B cell (primary cell): ENCODE measurements at regions not wholly inside any gene's neighbourhood (a gene's known extent, or its start where the extent isn't known, plus 50 kb on each side); places are given as distances from the start of the nearest gene placed in this dataset.
A peak's percentile ranks its signal among the peaks of the same experiment; 100 is the strongest.

Source experiments
- ATAC-seq: fragments of 200-7000 bp; cut with Tn5 transposase; one replicate; pipeline ENCODE4 v1.10.0; 2021; ENCODE audit warnings: low read depth, mild to moderate bottlenecking, moderate number of reproducible peaks, moderate library complexity
- CTCF ChIA-PET: fragments of 350-600 bp; sonication (Branson Sonifier 250); formaldehyde crosslinking; loops from one replicate; lab custom pipeline; 2021; ENCODE audit warnings: antibody characterized with exemption, inconsistent platforms; lab: Charles Lee
- POLR2A ChIA-PET: fragments of 350-600 bp; sonication (Branson Sonifier 250); formaldehyde crosslinking; loops from one replicate; lab custom pipeline; 2021; ENCODE audit warnings: antibody characterized with exemption; lab: Charles Lee
- DNase-seq: peaks from one replicate; pipeline ENCODE4 v3.0.0; 2013
- H2AFZ ChIP-seq: 2 replicates; pipeline ENCODE4 v1.6.1; 2012; ENCODE audit warnings: mild to moderate bottlenecking, low read depth, low read length; ENCODE audit not compliant: insufficient read depth, poor library complexity, severe bottlenecking
- H3K27ac ChIP-seq, 2 donors: 1 replicate in 1 of 2; 2 replicates in 1 of 2; pipeline ENCODE4 v1.5.1; 2012 to 2013; ENCODE audit warnings: low read length in 2 of 2, mild to moderate bottlenecking in 2 of 2, moderate library complexity in 1 of 2
- H3K27me3 ChIP-seq, 4 experiments: fragments of 200-600 bp in 1 of 4; sonication (generic) in 1 of 4; replicated peaks in 1 of 4; 1 replicate in 2 of 4; 2 replicates in 2 of 4; pipeline versions ENCODE4 v1.6.1 to v1.7.0; 2013 to 2016; ENCODE audit warnings: low read length in 3 of 4, mild to moderate bottlenecking in 2 of 4, mixed read lengths in 1 of 4, moderate library complexity in 1 of 4; ENCODE audit not compliant: insufficient read depth in 4 of 4, control insufficient read depth in 3 of 4; ENCODE audit errors: control extremely low read depth in 1 of 4
- H3K36me3 ChIP-seq, 2 experiments: replicated peaks in 1 of 2; 1 replicate in 1 of 2; 2 replicates in 1 of 2; pipeline versions ENCODE4 v1.6.1 to v1.7.1; 2013; ENCODE audit warnings: low read length in 1 of 2; ENCODE audit not compliant: insufficient read depth in 2 of 2, control insufficient read depth in 1 of 2; ENCODE audit errors: control extremely low read depth in 1 of 2, extremely low read depth in 1 of 2
- H3K4me1 ChIP-seq, 2 donors: fragments of 200-600 bp in 1 of 2; sonication (generic) in 1 of 2; 1 replicate in 1 of 2; 2 replicates in 1 of 2; pipeline versions ENCODE4 v1.5.1 to v1.6.1; 2013 to 2017; ENCODE audit warnings: low read length in 2 of 2; ENCODE audit not compliant: control insufficient read depth in 2 of 2, insufficient read depth in 2 of 2
- H3K4me2 ChIP-seq: replicated peaks from 2 replicates; pipeline ENCODE3; 2012; ENCODE audit warnings: mild to moderate bottlenecking, low read depth, low read length; ENCODE audit not compliant: poor library complexity, severe bottlenecking
- H3K4me3 ChIP-seq, 5 experiments: fragments of 200-600 bp in 1 of 5; sonication (generic) in 1 of 5; 1 replicate in 3 of 5; 2 replicates in 2 of 5; pipeline versions ENCODE4 v1.5.1 to v1.7.0; 2011 to 2016; ENCODE audit warnings: low read length in 4 of 5, mild to moderate bottlenecking in 4 of 5, low read depth in 2 of 5, control low read depth in 1 of 5, moderate library complexity in 1 of 5; ENCODE audit not compliant: insufficient read depth in 1 of 5; ENCODE audit errors: control extremely low read depth in 1 of 5, extremely low read depth in 1 of 5
- H3K79me2 ChIP-seq: fragments of 200-600 bp; sonication (generic); one replicate; pipeline ENCODE4 v1.6.0; 2016; ENCODE audit warnings: low read length; ENCODE audit not compliant: control insufficient read depth, insufficient read depth
- H3K9ac ChIP-seq: fragments of 200-600 bp; sonication (generic); 2 replicates; pipeline ENCODE4 v1.6.1; 2017; ENCODE audit warnings: mild to moderate bottlenecking, low read length, moderate library complexity
- H3K9me3 ChIP-seq, 3 donors: one replicate each; pipeline versions ENCODE4 v1.6.1 to v1.7.1; 2013; ENCODE audit warnings: low read length in 2 of 3; ENCODE audit not compliant: control insufficient read depth in 2 of 3, insufficient read depth in 1 of 3; ENCODE audit errors: control extremely low read depth in 1 of 3
- H4K20me1 ChIP-seq: 2 replicates; pipeline ENCODE4 v1.6.0; 2012; ENCODE audit warnings: mild to moderate bottlenecking, low read length; ENCODE audit not compliant: insufficient read depth, control insufficient read depth, poor library complexity, severe bottlenecking
- H3K27ac Mint-ChIP-seq: one replicate; pipeline ENCODE4 v1.8.0; 2021; ENCODE audit warnings: mixed read lengths
- H3K27me3 Mint-ChIP-seq: one replicate; pipeline ENCODE4 v1.8.0; 2021; ENCODE audit warnings: mixed read lengths
- H3K4me1 Mint-ChIP-seq: one replicate; pipeline ENCODE4 v1.8.0; 2021; ENCODE audit warnings: mixed read lengths
- H3K4me3 Mint-ChIP-seq: one replicate; pipeline ENCODE4 v1.8.0; 2021; ENCODE audit warnings: mixed read lengths
- H3K9me3 Mint-ChIP-seq: one replicate; pipeline ENCODE4 v1.8.0; 2022; ENCODE audit warnings: mixed read lengths; ENCODE audit not compliant: insufficient read depth
- EZH2 ChIP-seq: IDR thresholded peaks from 2 replicates; pipeline ENCODE4 v1.6.1; 2012; ENCODE audit warnings: borderline replicate concordance, low read depth, mild to moderate bottlenecking, moderate library complexity, low read length; ENCODE audit not compliant: insufficient read depth, poor library complexity, severe bottlenecking
- WGBS: methylation state at CpG from one replicate; pipeline ENCODE4 v1.1.5; 2013; ENCODE audit warnings: missing lambda C conversion rate; ENCODE audit not compliant: insufficient coverage; 5-methylcytosine and 5-hydroxymethylcytosine counted together
- intact Hi-C: fragments of 100-400 bp; cut with micrococcal nuclease; formaldehyde crosslinking; loops from one replicate; pipeline ENCODE4 v1.10.0; 2022
- TF ChIP-seq, protein P1 (sequence below): fragments of 200-600 bp; IDR thresholded peaks from one replicate; pipeline ENCODE4 v1.8.0; 2022; ENCODE audit warnings: antibody characterized with exemption, mild to moderate bottlenecking

DNA sequence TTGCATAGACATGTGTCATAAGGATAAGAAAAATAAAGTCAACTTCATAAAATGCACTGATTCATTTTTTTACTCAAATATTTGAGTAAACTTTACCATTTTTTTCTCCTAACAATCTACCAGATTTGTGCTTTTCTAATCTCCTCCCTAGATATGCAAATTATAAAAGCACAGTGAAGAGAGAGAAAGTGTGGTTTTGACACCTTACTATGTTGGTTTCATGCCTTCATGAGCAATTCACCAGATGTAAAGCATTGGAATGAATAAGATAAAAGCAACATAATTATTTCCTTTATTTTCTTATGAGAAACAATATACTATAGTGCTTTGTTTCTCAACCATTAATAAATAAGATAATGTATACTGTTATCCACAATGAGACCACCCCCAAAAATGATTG, 432.5 kb upstream of the PCDH15 start:
- no peaks in the 10 kb centered on the region for H3K36me3 ChIP-seq
- DNase-seq: no peak
- POLR2A ChIA-PET: no interaction called here
- no peak overlapping the region for H2AFZ ChIP-seq
- CTCF ChIA-PET: no interaction called here
- H3K27ac ChIP-seq: no peak overlapping the region
- H4K20me1 ChIP-seq: no peaks in the 10 kb centered on the region
- peak overlapping the region; percentile 4 for H3K4me3 Mint-ChIP-seq
- H3K9me3 ChIP-seq: no peaks in the 10 kb centered on the region
- no peak overlapping the region for H3K9ac ChIP-seq
- H3K4me1 ChIP-seq: no peaks in the 10 kb centered on the region
- H3K4me3 ChIP-seq: no peak overlapping the region
- intact Hi-C loops: no loop called here
- H3K27me3 ChIP-seq: no peaks in the 10 kb centered on the region
- peaks cover 1% of the 10 kb centered on the region for H3K4me1 Mint-ChIP-seq
- H3K4me2 ChIP-seq: peak overlapping the region; percentile 6
- H3K79me2 ChIP-seq: no peaks in the 10 kb centered on the region
- ATAC-seq: no peak
- no peaks in the 10 kb centered on the region for H3K27me3 Mint-ChIP-seq
- no peaks in the 10 kb centered on the region for H3K9me3 Mint-ChIP-seq
- no peak overlapping the region for H3K27ac Mint-ChIP-seq
- TF ChIP-seq EZH2: no peak
- TF ChIP-seq, protein P1, sequence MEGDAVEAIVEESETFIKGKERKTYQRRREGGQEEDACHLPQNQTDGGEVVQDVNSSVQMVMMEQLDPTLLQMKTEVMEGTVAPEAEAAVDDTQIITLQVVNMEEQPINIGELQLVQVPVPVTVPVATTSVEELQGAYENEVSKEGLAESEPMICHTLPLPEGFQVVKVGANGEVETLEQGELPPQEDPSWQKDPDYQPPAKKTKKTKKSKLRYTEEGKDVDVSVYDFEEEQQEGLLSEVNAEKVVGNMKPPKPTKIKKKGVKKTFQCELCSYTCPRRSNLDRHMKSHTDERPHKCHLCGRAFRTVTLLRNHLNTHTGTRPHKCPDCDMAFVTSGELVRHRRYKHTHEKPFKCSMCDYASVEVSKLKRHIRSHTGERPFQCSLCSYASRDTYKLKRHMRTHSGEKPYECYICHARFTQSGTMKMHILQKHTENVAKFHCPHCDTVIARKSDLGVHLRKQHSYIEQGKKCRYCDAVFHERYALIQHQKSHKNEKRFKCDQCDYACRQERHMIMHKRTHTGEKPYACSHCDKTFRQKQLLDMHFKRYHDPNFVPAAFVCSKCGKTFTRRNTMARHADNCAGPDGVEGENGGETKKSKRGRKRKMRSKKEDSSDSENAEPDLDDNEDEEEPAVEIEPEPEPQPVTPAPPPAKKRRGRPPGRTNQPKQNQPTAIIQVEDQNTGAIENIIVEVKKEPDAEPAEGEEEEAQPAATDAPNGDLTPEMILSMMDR: no peak

DNA sequence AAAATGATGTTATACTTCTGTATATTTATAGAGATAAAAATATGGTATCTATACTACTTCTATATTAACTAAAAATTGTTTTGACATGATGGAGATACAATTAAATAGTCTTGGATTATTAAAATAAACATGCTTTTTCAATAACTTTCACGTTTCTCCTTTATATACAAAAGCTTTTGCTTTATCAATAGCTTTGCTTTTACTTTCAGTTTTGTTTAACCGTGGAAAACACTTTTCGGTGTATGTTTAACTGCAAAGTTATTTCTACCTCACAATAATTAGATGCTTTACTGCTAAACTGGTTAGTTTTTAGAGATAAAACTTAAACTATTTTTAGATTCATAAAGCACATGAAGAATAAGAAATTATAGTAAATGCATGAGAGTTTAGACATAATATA, 432.1 kb upstream of the PCDH15 start:
- CTCF ChIA-PET: no interaction called here
- Histone ChIP-seq H3K79me2 (no peaks in the 10 kb centered on the region), H2AFZ (no peak overlapping the region)

More for the DNA sequence above, 432.1 kb upstream of the PCDH15 start:
- no peaks in the 10 kb centered on the region for H3K9me3 Mint-ChIP-seq
- no peaks in the 10 kb centered on the region for H3K27me3 ChIP-seq
- POLR2A ChIA-PET: no interaction called here
- no peak overlapping the region for H3K9ac ChIP-seq
- TF ChIP-seq, protein P1: no peak
- no peak for TF ChIP-seq EZH2
- H3K36me3 ChIP-seq: no peaks in the 10 kb centered on the region
- ATAC-seq (no peak), DNase-seq (no peak)
- no peak overlapping the region for H3K27ac Mint-ChIP-seq
- no peak overlapping the region for H3K4me3 Mint-ChIP-seq
- intact Hi-C loops: no loop called here
- no peaks in the 10 kb centered on the region for H3K27me3 Mint-ChIP-seq
- no peak overlapping the region for H3K4me3 ChIP-seq
- H3K4me2 ChIP-seq: peak overlapping the region; percentile 6
- no CpG with 5 or more reads among the region's 3 CpGs for WGBS
- H4K20me1 ChIP-seq: no peaks in the 10 kb centered on the region
- peaks cover 1% of the 10 kb centered on the region for H3K4me1 Mint-ChIP-seq
- H3K27ac ChIP-seq: no peak overlapping the region
- H3K4me1 ChIP-seq: no peaks in the 10 kb centered on the region
- H3K9me3 ChIP-seq: no peaks in the 10 kb centered on the region
